ENCODE measurements at regions not wholly inside any gene's neighbourhood (a gene's known extent, or its start where the extent isn't known, plus 50 kb on each side); places are given as distances from the start of the nearest gene placed in this dataset.

DNA sequence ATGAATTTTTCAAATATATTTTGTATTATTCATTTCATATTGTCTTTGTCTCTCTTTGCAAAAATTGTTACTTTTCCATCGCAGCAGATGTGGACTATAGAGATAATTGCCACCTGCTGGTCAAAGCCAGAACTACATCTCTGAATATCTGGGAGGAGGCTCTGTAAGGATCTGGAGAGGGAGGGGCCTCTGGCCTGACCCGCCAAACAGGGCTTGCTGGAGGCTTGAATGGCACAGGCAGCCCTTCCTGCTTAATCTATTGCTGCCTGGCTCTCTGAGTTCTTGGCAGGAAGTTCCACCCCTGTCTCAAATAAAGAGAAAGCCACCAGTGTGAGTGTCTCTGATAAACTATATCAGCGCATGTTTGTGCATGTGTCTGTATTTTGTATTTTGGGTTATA, 132.4 kb downstream of the ZMAT1 start:
- TF ChIP-seq ZNF175 (tag by site-specific recombination; IDR thresholded peaks at IDR 0.05) (no peak), ZBTB20 (tag by site-specific recombination; IDR thresholded peaks at IDR 0.05) (no peak), ZNF302 (tag by site-specific recombination; IDR thresholded peaks at IDR 0.05; ENCODE audit: low read depth) (no peak), ZNF521 (tag by site-specific recombination; IDR thresholded peaks at IDR 0.05) (no peak), SETDB1 (IDR thresholded peaks at IDR 0.05; ENCODE audit: insufficient read length, low read length) (no peak)
- TF ChIP-seq, protein P1, sequence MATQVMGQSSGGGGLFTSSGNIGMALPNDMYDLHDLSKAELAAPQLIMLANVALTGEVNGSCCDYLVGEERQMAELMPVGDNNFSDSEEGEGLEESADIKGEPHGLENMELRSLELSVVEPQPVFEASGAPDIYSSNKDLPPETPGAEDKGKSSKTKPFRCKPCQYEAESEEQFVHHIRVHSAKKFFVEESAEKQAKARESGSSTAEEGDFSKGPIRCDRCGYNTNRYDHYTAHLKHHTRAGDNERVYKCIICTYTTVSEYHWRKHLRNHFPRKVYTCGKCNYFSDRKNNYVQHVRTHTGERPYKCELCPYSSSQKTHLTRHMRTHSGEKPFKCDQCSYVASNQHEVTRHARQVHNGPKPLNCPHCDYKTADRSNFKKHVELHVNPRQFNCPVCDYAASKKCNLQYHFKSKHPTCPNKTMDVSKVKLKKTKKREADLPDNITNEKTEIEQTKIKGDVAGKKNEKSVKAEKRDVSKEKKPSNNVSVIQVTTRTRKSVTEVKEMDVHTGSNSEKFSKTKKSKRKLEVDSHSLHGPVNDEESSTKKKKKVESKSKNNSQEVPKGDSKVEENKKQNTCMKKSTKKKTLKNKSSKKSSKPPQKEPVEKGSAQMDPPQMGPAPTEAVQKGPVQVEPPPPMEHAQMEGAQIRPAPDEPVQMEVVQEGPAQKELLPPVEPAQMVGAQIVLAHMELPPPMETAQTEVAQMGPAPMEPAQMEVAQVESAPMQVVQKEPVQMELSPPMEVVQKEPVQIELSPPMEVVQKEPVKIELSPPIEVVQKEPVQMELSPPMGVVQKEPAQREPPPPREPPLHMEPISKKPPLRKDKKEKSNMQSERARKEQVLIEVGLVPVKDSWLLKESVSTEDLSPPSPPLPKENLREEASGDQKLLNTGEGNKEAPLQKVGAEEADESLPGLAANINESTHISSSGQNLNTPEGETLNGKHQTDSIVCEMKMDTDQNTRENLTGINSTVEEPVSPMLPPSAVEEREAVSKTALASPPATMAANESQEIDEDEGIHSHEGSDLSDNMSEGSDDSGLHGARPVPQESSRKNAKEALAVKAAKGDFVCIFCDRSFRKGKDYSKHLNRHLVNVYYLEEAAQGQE (tag by site-specific recombination; IDR thresholded peaks at IDR 0.05) = no peak
- TF ChIP-seq, protein P2, sequence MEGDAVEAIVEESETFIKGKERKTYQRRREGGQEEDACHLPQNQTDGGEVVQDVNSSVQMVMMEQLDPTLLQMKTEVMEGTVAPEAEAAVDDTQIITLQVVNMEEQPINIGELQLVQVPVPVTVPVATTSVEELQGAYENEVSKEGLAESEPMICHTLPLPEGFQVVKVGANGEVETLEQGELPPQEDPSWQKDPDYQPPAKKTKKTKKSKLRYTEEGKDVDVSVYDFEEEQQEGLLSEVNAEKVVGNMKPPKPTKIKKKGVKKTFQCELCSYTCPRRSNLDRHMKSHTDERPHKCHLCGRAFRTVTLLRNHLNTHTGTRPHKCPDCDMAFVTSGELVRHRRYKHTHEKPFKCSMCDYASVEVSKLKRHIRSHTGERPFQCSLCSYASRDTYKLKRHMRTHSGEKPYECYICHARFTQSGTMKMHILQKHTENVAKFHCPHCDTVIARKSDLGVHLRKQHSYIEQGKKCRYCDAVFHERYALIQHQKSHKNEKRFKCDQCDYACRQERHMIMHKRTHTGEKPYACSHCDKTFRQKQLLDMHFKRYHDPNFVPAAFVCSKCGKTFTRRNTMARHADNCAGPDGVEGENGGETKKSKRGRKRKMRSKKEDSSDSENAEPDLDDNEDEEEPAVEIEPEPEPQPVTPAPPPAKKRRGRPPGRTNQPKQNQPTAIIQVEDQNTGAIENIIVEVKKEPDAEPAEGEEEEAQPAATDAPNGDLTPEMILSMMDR (tag by site-specific recombination; IDR thresholded peaks at IDR 0.05) = no peak
- TF ChIP-seq, protein P3, sequence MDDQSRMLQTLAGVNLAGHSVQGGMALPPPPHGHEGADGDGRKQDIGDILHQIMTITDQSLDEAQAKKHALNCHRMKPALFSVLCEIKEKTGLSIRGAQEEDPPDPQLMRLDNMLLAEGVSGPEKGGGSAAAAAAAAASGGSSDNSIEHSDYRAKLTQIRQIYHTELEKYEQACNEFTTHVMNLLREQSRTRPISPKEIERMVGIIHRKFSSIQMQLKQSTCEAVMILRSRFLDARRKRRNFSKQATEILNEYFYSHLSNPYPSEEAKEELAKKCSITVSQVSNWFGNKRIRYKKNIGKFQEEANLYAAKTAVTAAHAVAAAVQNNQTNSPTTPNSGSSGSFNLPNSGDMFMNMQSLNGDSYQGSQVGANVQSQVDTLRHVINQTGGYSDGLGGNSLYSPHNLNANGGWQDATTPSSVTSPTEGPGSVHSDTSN (CRISPR knock-in tag; IDR thresholded peaks at IDR 0.05) = no peak
